GM12865 (cell line): ENCODE measurements at regions not wholly inside any gene's neighbourhood (a gene's known extent, or its start where the extent isn't known, plus 50 kb on each side); places are given as distances from the start of the nearest gene placed in this dataset.

Experiments
- DNase-seq: peaks from one replicate; pipeline ENCODE4 v3.0.0; 2010; ENCODE audit warnings: low read depth
- H3K4me3 ChIP-seq: 2 replicates; pipeline ENCODE4 v1.5.1; 2011; ENCODE audit warnings: mild to moderate bottlenecking, low read depth, low read length, control low read depth
- CTCF ChIP-seq: IDR thresholded peaks from 2 replicates; pipeline ENCODE4 v1.5.1; 2011; ENCODE audit warnings: low read length, control low read depth, low read depth, inconsistent platforms; ENCODE audit not compliant: insufficient read depth; ENCODE audit errors: missing control alignments

GRCh38 chr7:10655031-10655430, 318.6 kb upstream of the PHF14 start:
- TF ChIP-seq CTCF: no peak
- DNase-seq: no peak
- H3K4me3 ChIP-seq: no peak overlapping the region

- H3K4me3 ChIP-seq: no peak overlapping the region
- DNase-seq: no peak
- no peak for TF ChIP-seq CTCF
Measured at GRCh38 chr7:10657201-10657600, 316.5 kb upstream of the PHF14 start.

- H3K4me3 ChIP-seq: no peak overlapping the region
- DNase-seq: no peak
- no peak for TF ChIP-seq CTCF
Measured at GRCh38 chr7:10657837-10658236, 315.8 kb upstream of the PHF14 start.

- no peak for TF ChIP-seq CTCF
- H3K4me3 ChIP-seq: no peak overlapping the region
- DNase-seq: no peak
Measured at GRCh38 chr7:10662491-10662890, 311.2 kb upstream of the PHF14 start.

GRCh38 chr7:10662982-10663884, 310.4 kb upstream of the PHF14 start:
- H3K4me3 ChIP-seq: no peak overlapping the region
- TF ChIP-seq CTCF: no peak

GRCh38 chr7:10672186-10672585, 301.5 kb upstream of the PHF14 start:
- H3K4me3 ChIP-seq: no peak overlapping the region
- TF ChIP-seq CTCF: no peak
- DNase-seq: no peak

More at GRCh38 chr7:10662982-10663884, 310.4 kb upstream of the PHF14 start:
- DNase-seq: no peak

GRCh38 chr7:10677211-10677610, 296.5 kb upstream of the PHF14 start:
- no peak for DNase-seq
- no peak for TF ChIP-seq CTCF
- no peak overlapping the region for H3K4me3 ChIP-seq
